RKO (cell line): ENCODE measurements at regions not wholly inside any gene's neighbourhood (a gene's known extent, or its start where the extent isn't known, plus 50 kb on each side); places are given as distances from the start of the nearest gene placed in this dataset.
"Not testable (repeated sequence)": the region's sequence is repeated elsewhere in the genome, so short reads cannot be mapped to it uniquely, and the experiment has no call there.

Source experiments
- DNase-seq: peaks from one replicate; pipeline ENCODE4 v3.0.0-alpha.2; 2016; ENCODE audit warnings: low spot score

GRCh38 chr12:124674937-124675336 is 107.5 kb upstream of the NCOR2 start:
- DNase-seq, result no peak

- no peak for DNase-seq
Observed at GRCh38 chr12:124673801-124674617, 106.6 kb upstream of the NCOR2 start.

- DNase-seq, result not testable (repeated sequence)
Observed at GRCh38 chr12:124669271-124669721, 101.9 kb upstream of the NCOR2 start.

- DNase-seq, result no peak
Observed at GRCh38 chr12:124668602-124669001, 101.2 kb upstream of the NCOR2 start.

GRCh38 chr12:124667506-124668326 is 100.3 kb upstream of the NCOR2 start:
- DNase-seq, result no peak

- DNase-seq, result no peak
Observed at GRCh38 chr12:124666722-124667259, 99.4 kb upstream of the NCOR2 start.

GRCh38 chr12:124665511-124665910 is 98.1 kb upstream of the NCOR2 start:
- DNase-seq, result no peak

GRCh38 chr12:124664395-124665111 is 97.1 kb upstream of the NCOR2 start:
- no peak for DNase-seq

GRCh38 chr12:124663771-124664366 is 96.5 kb upstream of the NCOR2 start:
- DNase-seq, result no peak

- no peak for DNase-seq
Observed at GRCh38 chr12:124663206-124663605, 95.8 kb upstream of the NCOR2 start.

GRCh38 chr12:124661341-124661740 is 93.9 kb upstream of the NCOR2 start:
- DNase-seq, result no peak

GRCh38 chr12:124660851-124661250 is 93.4 kb upstream of the NCOR2 start:
- DNase-seq, result no peak

- no peak for DNase-seq
Observed at GRCh38 chr12:124658806-124659402, 91.5 kb upstream of the NCOR2 start.

- no peak for DNase-seq
Observed at GRCh38 chr12:124658302-124658701, 90.9 kb upstream of the NCOR2 start.

GRCh38 chr12:124656947-124657434 is 89.6 kb upstream of the NCOR2 start:
- no peak for DNase-seq

- no peak for DNase-seq
Observed at GRCh38 chr12:124655698-124656516, 88.5 kb upstream of the NCOR2 start.

GRCh38 chr12:124655048-124655697 is 87.8 kb upstream of the NCOR2 start:
- DNase-seq, result no peak

- no peak for DNase-seq
Observed at GRCh38 chr12:124654666-124655047, 87.2 kb upstream of the NCOR2 start.

GRCh38 chr12:124653169-124653931 is 85.9 kb upstream of the NCOR2 start:
- DNase-seq, result no peak
